GM21576 (cell line): ENCODE measurements at regions not wholly inside any gene's neighbourhood (a gene's known extent, or its start where the extent isn't known, plus 50 kb on each side); places are given as distances from the start of the nearest gene placed in this dataset.

Experiments
- ATAC-seq: cut with Tn5 transposase; IDR thresholded peaks from one replicate; pipeline ENCODE4 v1.9.1; 2021; ENCODE audit warnings: mild to moderate bottlenecking, moderate library complexity; ENCODE audit not compliant: unreplicated experiment

- no peak for ATAC-seq
These were observed 498.5 kb upstream of the ZFHX3 start for GRCh38 chr16:73546341-73546845.

DNA sequence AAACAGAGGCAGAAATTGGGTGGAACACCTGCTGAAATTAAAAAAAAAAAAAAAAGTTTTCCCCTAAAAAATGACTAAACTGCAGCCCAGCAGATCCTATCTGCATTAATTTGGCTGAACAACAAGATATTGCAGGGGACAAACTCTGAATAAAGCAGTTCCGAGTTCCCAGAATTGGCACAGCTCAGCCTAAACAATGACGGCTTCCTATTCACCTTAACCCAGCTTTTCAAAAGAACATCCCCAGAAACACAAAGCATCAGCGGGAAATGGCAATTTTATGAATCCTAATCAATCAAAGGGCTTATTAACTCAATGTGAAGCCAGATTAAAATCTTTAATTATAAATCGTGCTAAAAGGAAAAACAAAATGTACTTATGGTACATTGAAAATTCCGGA is 497.8 kb upstream of the ZFHX3 start:
- ATAC-seq, result no peak

DNA sequence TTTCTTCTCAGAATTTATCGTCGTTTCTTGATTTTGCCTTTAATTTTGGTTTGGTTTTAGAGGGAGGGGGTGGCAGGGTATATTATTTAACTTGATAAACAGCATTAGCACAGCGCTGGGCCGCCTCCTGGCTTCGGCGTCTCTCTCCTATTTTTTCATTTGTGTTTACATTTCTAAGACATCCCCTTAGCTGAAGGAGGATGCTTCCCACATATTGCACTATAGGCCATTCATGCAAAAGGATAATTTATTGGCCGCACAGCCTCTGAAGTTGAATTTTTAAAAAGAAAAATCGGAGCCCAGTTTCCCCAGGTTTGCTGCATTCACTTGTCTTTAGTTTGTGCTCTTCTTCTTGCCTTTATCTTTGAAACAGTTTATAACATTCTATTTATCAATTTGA is 497.4 kb upstream of the ZFHX3 start:
- no peak for ATAC-seq

- no peak for ATAC-seq
These were observed 496.9 kb upstream of the ZFHX3 start for GRCh38 chr16:73544826-73545225.

GRCh38 chr16:73543970-73544599 is 496.2 kb upstream of the ZFHX3 start:
- ATAC-seq, result no peak

- ATAC-seq, result no peak
These were observed 495.5 kb upstream of the ZFHX3 start for GRCh38 chr16:73543331-73543969.

DNA sequence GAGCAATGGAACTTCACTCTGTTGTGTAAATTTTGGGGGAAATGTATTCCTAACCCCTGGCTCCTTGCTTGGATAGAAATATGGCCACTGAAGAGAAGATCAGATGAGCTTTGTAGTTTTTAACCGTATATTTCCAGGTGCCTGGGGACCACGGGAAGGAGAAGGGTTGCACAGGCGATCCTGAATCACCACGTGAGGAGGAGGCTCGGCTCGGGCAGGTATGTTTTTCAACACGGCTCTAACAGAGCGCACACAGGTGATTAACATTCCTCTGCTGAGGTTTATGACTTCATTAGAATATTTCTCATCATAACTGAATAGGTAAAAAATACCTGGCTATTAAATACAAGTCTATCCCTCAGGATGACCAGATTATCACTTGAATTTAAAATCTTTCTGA is 495.0 kb upstream of the ZFHX3 start:
- no peak for ATAC-seq

DNA sequence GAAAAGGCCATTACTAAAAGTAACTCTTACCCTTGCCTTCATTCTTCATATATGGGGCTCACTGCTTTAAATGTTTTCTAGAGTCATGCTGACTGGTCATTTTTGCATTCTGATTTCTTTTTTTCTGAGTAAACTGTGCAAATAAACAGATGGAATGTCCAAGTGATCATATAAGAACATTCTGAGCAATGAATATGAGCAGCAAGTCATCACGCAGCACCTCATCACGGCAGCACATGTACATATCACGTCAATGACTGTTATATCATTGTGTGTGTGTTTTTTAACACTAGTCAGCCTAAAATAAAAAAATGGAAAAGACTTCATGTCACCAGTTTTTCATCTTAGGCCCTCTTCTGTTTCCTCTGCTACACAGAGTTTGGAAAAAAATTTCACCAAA is 490.0 kb upstream of the ZFHX3 start:
- ATAC-seq, result no peak

GRCh38 chr16:73536931-73537330 is 489.0 kb upstream of the ZFHX3 start:
- no peak for ATAC-seq

DNA sequence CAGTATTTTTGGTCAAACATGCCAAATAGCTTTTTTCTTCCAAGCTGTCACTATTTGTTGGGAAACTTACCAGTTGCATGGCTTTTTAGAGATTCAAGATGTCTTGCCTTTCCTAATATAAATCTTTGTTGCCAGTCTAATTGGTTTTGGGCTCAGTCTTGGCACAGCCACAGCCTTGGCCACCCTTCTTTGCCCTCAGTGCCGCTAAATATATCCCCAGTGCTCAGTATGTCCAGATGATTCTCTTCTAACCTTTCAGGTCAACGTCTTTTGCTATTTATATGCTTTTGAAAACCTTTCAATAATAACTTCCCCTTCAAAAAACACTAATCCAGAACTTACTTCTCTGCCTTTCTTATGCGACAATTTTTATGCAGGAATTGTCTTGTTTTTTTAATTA is 483.1 kb upstream of the ZFHX3 start:
- no peak for ATAC-seq

GRCh38 chr16:73530529-73530928 is 482.6 kb upstream of the ZFHX3 start:
- no peak for ATAC-seq

DNA sequence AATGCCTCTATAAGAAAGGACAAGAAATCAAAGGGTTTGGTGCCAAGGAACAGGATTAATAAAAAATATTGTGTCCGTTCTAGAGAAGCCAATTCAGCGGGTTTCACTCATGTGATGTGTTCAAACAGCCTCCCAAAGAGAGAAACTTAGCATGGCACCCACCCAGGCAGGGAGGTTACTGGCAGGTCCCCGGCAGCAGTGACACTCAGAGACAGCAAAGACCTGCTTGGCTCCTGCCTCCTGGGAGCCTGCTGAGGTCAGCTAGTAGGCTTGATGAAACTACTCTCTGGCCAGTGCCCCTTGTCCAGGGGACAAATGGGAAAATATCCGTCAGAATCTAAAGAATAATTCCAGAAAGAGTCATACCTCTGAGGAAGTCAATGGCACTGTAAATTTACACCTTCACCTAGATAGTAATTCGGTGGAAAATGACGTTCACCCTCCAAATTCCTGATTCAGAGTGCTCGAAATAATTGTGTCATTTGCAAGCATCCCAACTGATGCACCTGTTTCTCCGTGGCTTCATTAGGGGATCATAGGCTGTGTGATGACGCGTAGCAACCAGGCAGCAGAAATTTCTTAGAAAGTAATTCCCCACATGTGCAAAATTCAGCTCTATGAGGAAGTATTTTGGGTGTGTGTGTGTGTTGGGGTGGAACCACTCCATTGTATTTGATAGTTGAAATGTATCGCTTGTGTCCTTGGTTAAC is 481.5 kb upstream of the ZFHX3 start:
- ATAC-seq, result no peak

GRCh38 chr16:73527187-73527586 is 479.3 kb upstream of the ZFHX3 start:
- no peak for ATAC-seq

DNA sequence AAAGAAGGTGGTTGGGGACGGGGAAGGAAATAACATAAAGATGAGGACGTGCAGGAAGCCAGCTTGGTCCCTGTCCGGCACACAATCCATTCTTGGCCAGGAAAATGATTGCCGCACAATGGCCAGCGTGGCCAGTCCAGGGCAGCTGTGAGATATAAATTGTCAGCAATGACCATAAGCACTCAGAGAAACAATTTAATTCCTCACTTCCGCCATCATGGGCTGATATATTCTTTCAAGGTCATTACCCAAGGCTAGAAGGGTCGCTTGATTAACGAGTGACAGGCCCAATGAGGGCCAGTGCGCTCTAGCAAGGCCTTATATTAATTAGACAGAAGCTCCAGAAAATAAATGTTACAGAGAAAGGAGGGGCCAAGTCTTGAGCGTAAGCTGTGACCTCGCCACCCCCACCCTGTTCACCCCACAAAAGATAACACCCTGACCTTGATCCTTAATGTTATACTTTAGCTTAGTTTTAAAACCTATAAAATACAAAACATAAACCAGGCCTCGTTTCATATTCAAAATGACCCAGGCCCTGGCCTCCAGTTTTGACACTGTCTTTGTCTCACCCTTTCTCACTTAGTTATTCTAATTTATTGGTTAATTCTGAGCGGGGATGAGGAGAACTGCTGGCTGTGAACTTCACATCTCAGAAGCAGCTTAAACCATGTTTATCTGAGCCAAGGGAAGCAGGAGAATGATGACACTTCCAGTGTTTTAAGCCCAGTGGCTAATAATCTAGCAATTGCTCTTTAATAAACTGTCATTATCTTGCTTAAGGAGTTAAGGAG is 478.3 kb upstream of the ZFHX3 start:
- ATAC-seq, result no peak

DNA sequence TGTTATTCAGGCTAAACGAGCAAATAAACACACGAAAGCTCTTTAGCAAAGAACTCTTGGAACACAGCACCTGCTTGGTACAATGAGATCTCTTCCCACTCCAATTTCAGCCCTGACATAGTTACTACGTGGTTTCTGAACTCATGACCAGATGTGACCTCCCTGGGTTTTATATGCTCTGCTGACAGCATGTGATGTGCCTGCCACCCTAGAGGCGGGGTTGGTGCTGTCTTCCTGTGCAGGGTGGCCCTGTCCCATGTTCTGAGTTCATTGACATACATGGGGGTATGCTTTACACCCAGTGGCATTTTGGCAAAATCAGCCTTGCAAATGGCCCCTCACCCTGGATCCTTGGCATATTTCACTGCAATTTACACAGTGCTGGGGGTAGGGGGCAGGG is 475.3 kb upstream of the ZFHX3 start:
- no peak for ATAC-seq

DNA sequence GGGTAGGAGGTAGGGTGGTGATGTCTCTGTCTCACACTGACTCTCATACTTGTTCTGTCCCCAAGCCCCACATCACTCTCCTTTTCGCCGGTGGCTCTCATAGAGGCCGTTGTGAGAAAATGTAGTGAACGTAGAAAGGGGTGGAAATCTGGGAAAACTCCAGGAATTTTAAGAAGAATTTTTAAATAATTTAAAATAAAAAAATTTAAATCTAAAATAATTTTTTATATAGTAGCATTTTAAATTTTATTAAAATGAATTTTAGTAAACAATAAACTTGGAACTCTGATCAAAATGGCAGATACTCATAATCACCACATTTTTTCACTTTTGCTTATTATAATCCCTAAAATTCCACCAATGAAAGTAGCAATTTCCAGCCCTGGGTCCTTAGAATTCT is 473.6 kb upstream of the ZFHX3 start:
- no peak for ATAC-seq

DNA sequence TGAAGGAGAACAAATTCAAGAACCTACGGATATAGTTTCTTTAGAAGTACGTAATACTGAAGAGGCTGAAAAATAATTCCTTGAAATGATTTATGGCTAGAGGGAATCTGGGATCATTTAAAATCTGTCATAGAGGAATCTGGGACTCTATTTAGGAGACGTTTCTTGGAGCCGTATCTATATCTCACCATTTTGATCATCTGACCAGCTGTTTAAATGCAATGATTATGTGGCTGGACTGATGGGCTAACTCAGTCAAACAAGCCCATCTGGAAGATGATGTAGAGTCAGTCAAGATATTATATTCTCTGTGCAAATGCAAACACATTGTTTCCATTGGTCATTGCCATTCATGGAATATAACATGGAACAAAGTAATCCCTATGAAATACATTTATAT is 467.7 kb upstream of the ZFHX3 start:
- no peak for ATAC-seq

DNA sequence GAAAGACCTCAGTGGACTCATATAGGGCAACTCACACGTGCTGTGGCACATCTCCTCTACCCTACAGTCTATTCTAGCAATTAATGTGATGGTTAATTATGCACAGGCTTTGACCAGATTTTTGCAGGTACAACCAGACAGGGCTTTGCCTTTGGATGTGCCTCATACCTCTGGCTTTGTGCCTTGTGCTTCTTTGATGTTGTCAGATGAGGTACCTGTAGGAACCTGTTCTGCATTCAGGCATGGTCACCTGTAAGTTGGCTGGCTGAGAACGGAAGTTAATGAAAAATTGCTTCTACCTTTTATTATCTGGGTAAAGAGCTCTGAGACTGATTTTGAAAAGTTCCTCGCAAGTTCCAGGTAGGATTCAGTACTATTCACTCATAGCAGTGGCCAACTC is 462.9 kb upstream of the ZFHX3 start:
- no peak for ATAC-seq

DNA sequence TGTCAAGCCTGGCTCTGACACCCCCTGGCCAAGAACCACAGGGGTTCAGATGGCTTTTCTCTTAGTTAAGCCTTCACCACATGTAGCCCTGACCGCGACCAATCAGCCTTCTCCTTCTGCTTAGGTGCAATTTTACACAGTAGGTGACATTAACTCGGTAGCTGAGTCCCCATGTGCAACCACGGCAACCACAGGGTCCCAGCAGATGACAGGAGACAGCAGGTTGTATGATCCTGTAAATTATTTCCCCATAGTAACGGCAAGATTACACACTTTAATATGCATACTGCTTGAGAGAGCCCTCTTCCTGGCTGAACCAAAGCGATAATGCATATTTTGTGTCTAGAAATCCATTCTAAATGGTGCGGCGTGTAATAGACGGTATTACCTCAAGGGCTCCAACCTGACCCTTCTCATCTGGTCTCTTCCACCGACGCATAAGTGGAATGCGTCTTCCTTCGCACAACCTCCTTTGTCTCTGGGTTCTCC is 458.7 kb upstream of the ZFHX3 start:
- ATAC-seq, result no peak

DNA sequence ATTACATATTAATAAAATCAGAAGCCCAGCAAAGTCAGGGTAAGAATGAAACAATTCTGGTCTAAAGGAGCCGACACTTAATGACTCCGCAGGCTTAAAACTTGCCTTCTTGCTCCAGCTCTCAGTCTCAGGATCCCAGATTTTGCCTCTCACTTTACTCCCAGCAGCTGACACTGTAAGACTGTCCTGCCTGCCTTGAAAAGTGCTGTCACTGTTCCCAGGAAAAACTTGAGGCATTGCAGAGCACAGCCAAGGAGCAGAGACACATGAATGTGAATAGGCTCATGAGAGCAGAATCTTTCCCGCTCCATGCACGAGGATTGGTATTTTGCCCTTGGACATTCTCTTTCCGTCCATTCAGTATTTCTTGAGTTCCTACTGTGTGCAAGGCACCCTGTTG is 457.6 kb upstream of the ZFHX3 start:
- ATAC-seq, result no peak
